Hepatocyte (in vitro differentiated cells): ENCODE measurements at regions not wholly inside any gene's neighbourhood (a gene's known extent, or its start where the extent isn't known, plus 50 kb on each side); places are given as distances from the start of the nearest gene placed in this dataset.

ENCODE experiments used
- DNase-seq: peaks from one replicate; pipeline ENCODE4 v3.0.0-alpha.2; 2016; ENCODE audit warnings: low spot score
- H2AFZ ChIP-seq: fragments of 200-600 bp; sonication (generic); 2 replicates; pipeline ENCODE4 v1.6.0; 2016; ENCODE audit warnings: antibody characterized with exemption, mild to moderate bottlenecking
- H3K27ac ChIP-seq: fragments of 200-600 bp; sonication (generic); 2 replicates; pipeline ENCODE4 v1.5.1; 2016; ENCODE audit warnings: mild to moderate bottlenecking
- H3K27me3 ChIP-seq: fragments of 200-600 bp; sonication (generic); 2 replicates; pipeline ENCODE4 v1.6.1; 2016
- H3K36me3 ChIP-seq: fragments of 200-600 bp; sonication (generic); replicated peaks from 2 replicates; pipeline ENCODE4 v1.5.1; 2016; ENCODE audit warnings: low read depth; ENCODE audit not compliant: insufficient read depth
- H3K4me1 ChIP-seq: fragments of 200-600 bp; sonication (generic); 2 replicates; pipeline ENCODE4 v1.5.1; 2016; ENCODE audit warnings: mild to moderate bottlenecking, moderate library complexity; ENCODE audit not compliant: insufficient read depth
- H3K4me2 ChIP-seq: fragments of 200-600 bp; sonication (generic); 2 replicates; pipeline ENCODE4 v1.6.0; 2016
- H3K4me3 ChIP-seq: fragments of 200-600 bp; sonication (generic); 2 replicates; pipeline ENCODE4 v1.5.1; 2016; ENCODE audit warnings: mild to moderate bottlenecking
- H3K79me2 ChIP-seq: fragments of 200-600 bp; sonication (generic); 2 replicates; pipeline ENCODE4 v1.6.0; 2017; ENCODE audit warnings: mild to moderate bottlenecking
- H3K9me2 ChIP-seq: fragments of 200-600 bp; sonication (generic); replicated peaks from 2 replicates; pipeline ENCODE4 v1.6.0; 2017; ENCODE audit warnings: mild to moderate bottlenecking; ENCODE audit not compliant: insufficient read depth
- H3K9me3 ChIP-seq: fragments of 200-600 bp; sonication (generic); 2 replicates; pipeline ENCODE4 v1.5.1; 2016; ENCODE audit warnings: low read depth, mild to moderate bottlenecking
- H4K20me1 ChIP-seq: fragments of 200-600 bp; sonication (generic); 2 replicates; pipeline ENCODE4 v1.6.0; 2016; ENCODE audit warnings: mild to moderate bottlenecking; ENCODE audit not compliant: insufficient read depth, poor library complexity, severe bottlenecking
- EZH2 ChIP-seq: fragments of 200-600 bp; sonication (generic); IDR thresholded peaks from 2 replicates; pipeline ENCODE4 v1.6.1; 2016; ENCODE audit warnings: antibody characterized with exemption, mild to moderate bottlenecking, borderline replicate concordance
- EZH2phosphoT487 ChIP-seq: fragments of 200-600 bp; sonication (generic); IDR thresholded peaks from one replicate; pipeline ENCODE4 v1.6.1; 2018; ENCODE audit warnings: antibody characterized with exemption, mild to moderate bottlenecking, low read depth, moderate library complexity; ENCODE audit not compliant: unreplicated experiment, severe bottlenecking
- WGBS: methylation state at CpG from one replicate; pipeline ENCODE4 v1.1.6; 2016; ENCODE audit warnings: low lambda C conversion rate; ENCODE audit errors: missing lambda C conversion rate; 5-methylcytosine and 5-hydroxymethylcytosine counted together
- TF ChIP-seq, protein P1 (sequence below): fragments of 200-600 bp; sonication (generic); IDR thresholded peaks from 2 replicates; pipeline ENCODE4 v1.5.1; 2016; ENCODE audit warnings: antibody characterized with exemption, mild to moderate bottlenecking; ENCODE audit not compliant: poor library complexity

DNA sequence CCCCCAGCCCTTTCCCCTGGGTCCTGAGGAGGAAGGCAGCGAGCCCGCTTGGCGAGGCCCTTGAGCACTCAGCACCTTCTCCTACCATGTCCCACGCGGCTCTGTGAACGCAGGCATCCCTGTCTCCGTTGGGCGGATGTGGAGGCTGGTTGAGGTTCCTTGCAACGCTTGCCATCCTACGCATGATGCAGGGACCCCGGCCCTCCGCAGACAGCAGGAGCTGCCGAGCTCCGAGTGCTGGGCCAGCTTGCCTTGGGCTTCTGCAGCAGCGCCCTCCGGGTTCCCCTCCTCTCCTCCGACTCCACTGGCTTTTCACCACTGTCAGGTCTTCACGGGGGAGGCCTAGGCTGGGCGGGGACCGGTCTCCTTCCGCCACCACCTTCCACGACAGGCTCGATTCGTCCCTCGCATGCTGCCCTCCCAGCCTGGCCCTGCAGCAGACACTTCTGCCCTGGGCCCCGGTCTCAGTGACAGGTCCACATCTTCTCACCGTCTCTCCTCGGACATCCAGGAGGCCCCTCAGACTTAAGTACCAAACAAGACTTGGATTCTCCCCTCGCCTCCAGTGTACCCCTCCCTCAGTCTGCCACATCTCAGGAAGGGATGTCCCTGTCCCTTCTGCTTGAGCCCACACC is 67.6 kb upstream of the HGFAC start:
- Histone ChIP-seq H3K36me3 (no peaks in the 10 kb centered on the region), H3K27ac (no peak overlapping the region), H3K4me2 (no peak overlapping the region), H3K27me3 (no peaks in the 10 kb centered on the region), H3K9me2 (no peaks in the 10 kb centered on the region), H3K4me3 (no peak overlapping the region), H4K20me1 (peaks cover 16% of the 10 kb centered on the region), H3K4me1 (peaks cover 18% of the 10 kb centered on the region), H2AFZ (no peak overlapping the region), H3K79me2 (peaks cover 20% of the 10 kb centered on the region), H3K9me3 (no peaks in the 10 kb centered on the region)
- no peak for TF ChIP-seq EZH2
- no peak for TF ChIP-seq EZH2phosphoT487
- TF ChIP-seq, protein P1, sequence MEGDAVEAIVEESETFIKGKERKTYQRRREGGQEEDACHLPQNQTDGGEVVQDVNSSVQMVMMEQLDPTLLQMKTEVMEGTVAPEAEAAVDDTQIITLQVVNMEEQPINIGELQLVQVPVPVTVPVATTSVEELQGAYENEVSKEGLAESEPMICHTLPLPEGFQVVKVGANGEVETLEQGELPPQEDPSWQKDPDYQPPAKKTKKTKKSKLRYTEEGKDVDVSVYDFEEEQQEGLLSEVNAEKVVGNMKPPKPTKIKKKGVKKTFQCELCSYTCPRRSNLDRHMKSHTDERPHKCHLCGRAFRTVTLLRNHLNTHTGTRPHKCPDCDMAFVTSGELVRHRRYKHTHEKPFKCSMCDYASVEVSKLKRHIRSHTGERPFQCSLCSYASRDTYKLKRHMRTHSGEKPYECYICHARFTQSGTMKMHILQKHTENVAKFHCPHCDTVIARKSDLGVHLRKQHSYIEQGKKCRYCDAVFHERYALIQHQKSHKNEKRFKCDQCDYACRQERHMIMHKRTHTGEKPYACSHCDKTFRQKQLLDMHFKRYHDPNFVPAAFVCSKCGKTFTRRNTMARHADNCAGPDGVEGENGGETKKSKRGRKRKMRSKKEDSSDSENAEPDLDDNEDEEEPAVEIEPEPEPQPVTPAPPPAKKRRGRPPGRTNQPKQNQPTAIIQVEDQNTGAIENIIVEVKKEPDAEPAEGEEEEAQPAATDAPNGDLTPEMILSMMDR: no peak
- peak; percentile 2 for DNase-seq
- WGBS: 98% methylated on average over 29 of the region's 29 CpGs

DNA sequence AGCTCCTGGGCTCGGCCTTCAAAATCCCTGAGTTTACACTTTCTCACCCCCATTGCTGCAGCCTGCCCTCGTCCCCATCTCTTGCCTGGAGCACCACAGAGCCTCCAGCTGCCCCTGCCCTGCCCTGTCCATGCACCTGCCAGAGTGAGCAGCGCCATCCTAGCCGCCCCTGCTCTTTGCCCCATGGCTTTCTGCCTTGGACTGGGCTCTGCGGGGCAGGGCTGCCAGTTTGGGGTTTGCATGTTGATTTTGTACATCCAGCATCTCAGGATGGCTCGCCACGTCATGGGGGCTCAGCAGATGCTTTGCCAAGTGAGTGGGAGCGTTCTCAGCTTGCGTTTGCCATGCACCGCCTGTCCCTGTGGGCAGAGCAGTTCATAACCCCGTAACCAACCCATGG is 67.1 kb upstream of the HGFAC start:
- Histone ChIP-seq H3K36me3 (no peaks in the 10 kb centered on the region), H3K9me2 (no peaks in the 10 kb centered on the region), H3K9me3 (no peaks in the 10 kb centered on the region), H3K4me3 (no peak overlapping the region), H3K27ac (no peak overlapping the region), H4K20me1 (peaks cover 16% of the 10 kb centered on the region), H3K4me2 (no peak overlapping the region), H3K4me1 (peaks cover 13% of the 10 kb centered on the region), H3K79me2 (peaks cover 20% of the 10 kb centered on the region), H2AFZ (no peak overlapping the region), H3K27me3 (no peaks in the 10 kb centered on the region)
- TF ChIP-seq EZH2phosphoT487 (no peak), EZH2 (no peak)
- TF ChIP-seq, protein P1: no peak
- WGBS: 96% methylated on average over 11 of the region's 11 CpGs
- DNase-seq: no peak

DNA sequence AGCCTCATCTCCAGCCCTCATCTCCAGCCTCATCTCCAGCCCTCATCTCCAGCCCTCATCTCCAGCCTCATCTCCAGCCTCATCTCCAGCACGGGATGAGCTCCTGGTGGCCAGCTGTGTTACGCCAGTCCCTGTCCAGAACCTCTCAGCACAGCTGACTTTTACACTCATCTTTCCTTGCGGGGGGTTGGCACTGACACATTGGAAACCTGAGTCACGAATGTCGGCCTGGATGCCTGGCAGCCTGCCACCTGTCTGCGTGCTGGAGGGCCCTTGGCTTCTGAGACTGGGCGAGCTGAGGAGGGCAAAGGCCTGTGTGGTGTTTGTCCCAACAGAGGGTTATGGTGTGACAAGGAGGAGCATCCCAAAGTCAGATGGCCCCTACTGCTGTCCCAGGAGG is 66.1 kb upstream of the HGFAC start:
- no peaks in the 10 kb centered on the region for H3K27me3 ChIP-seq
- TF ChIP-seq EZH2phosphoT487: no peak
- TF ChIP-seq, protein P1: no peak
- TF ChIP-seq EZH2: no peak
- no peaks in the 10 kb centered on the region for H3K36me3 ChIP-seq
- peaks cover 16% of the 10 kb centered on the region for H4K20me1 ChIP-seq
- no peak overlapping the region for H3K27ac ChIP-seq
- DNase-seq: no peak
- H3K4me2 ChIP-seq: no peak overlapping the region
- peaks cover 9% of the 10 kb centered on the region for H3K4me1 ChIP-seq
- 79% methylated on average over 7 of the region's 7 CpGs for WGBS
- H3K9me2 ChIP-seq: no peaks in the 10 kb centered on the region
- H3K4me3 ChIP-seq: no peak overlapping the region
- no peak overlapping the region for H2AFZ ChIP-seq
- peaks cover 20% of the 10 kb centered on the region for H3K79me2 ChIP-seq
- H3K9me3 ChIP-seq: no peaks in the 10 kb centered on the region
